ENCODE measurements at regions not wholly inside any gene's neighbourhood (a gene's known extent, or its start where the extent isn't known, plus 50 kb on each side); places are given as distances from the start of the nearest gene placed in this dataset. TPM values are rescaled to one million over a fixed set of nuclear protein-coding genes. Genes with fewer than 3 reads are reported as not detected.

GRCh38 chr1:55272994-55273393 lies 57.8 kb upstream of the USP24 start:
- Histone ChIP-seq H3K9me3 (replicated peaks; ENCODE audit: low read length) (no peaks in the 10 kb centered on the region), H3K4me1 (ENCODE audit: control insufficient read depth, insufficient read depth, low read length) (peaks cover 28% of the 10 kb centered on the region), H3K9ac (ENCODE audit: low read depth, low read length) (no peak overlapping the region), H3K36me3 (ENCODE audit: insufficient read depth, low read length) (no peaks in the 10 kb centered on the region), H3K27me3 (ENCODE audit: control insufficient read depth, insufficient read depth, low read length) (no peaks in the 10 kb centered on the region), H3K4me2 (ENCODE audit: low read length) (no peak overlapping the region), H3K4me3 (ENCODE audit: low read length) (no peak overlapping the region)

Small RNAs in the stretch of these regions (small RNA-seq; reads per million reads assigned to genes)
- not detected for gene RF00019
- gene RNU6-830P: not detected
